SK-N-SH treated with all-trans-retinoic acid at 6 μM for 48 hours (cell line): ENCODE measurements at regions not wholly inside any gene's neighbourhood (a gene's known extent, or its start where the extent isn't known, plus 50 kb on each side); places are given as distances from the start of the nearest gene placed in this dataset.

ENCODE experiments used
- ARNTL ChIP-seq: fragments of 450-650 bp; formaldehyde crosslinking; IDR thresholded peaks from 2 replicates; pipeline ENCODE4 v1.5.0; 2020; ENCODE audit warnings: low read depth, mild to moderate bottlenecking, moderate library complexity, borderline replicate concordance
- CREB5 ChIP-seq: fragments of 250-450 bp; sonication (Bioruptor Pico); IDR thresholded peaks from 2 replicates; pipeline ENCODE4 v1.5.1; 2020; ENCODE audit warnings: low read depth, mild to moderate bottlenecking, moderate library complexity
- CSDC2 ChIP-seq: fragments of 250-450 bp; sonication (Bioruptor Pico); IDR thresholded peaks from 2 replicates; pipeline ENCODE4 v1.5.0; 2020; ENCODE audit warnings: mild to moderate bottlenecking, moderate library complexity
- ESRRG ChIP-seq: fragments of 250-450 bp; sonication (Bioruptor Pico); IDR thresholded peaks from 2 replicates; pipeline ENCODE4 v1.6.1; 2021; ENCODE audit warnings: mild to moderate bottlenecking
- GLIS3 ChIP-seq: fragments of 250-450 bp; sonication (Bioruptor Pico); IDR thresholded peaks from 2 replicates; pipeline ENCODE4 v1.5.0; 2020; ENCODE audit warnings: mild to moderate bottlenecking, moderate library complexity
- PATZ1 ChIP-seq: fragments of 250-450 bp; sonication (Bioruptor Pico); IDR thresholded peaks from 2 replicates; pipeline ENCODE4 v1.8.0; 2020; ENCODE audit warnings: mild to moderate bottlenecking, moderate library complexity, borderline replicate concordance
- RARB ChIP-seq: fragments of 250-450 bp; sonication (Bioruptor Pico); IDR thresholded peaks from 2 replicates; pipeline ENCODE4 v1.8.0; 2021; ENCODE audit warnings: mild to moderate bottlenecking, moderate library complexity
- SNAI2 ChIP-seq: fragments of 250-450 bp; sonication (Bioruptor Pico); IDR thresholded peaks from 2 replicates; pipeline ENCODE4 v1.5.0; 2020; ENCODE audit warnings: mild to moderate bottlenecking, moderate library complexity
- TCF4 ChIP-seq: fragments of 250-450 bp; sonication (Bioruptor Pico); IDR thresholded peaks from 2 replicates; pipeline ENCODE4 v1.8.0; 2021; ENCODE audit warnings: mild to moderate bottlenecking, moderate library complexity, borderline replicate concordance
- TSHZ2 ChIP-seq: fragments of 250-450 bp; sonication (Bioruptor Pico); IDR thresholded peaks from 2 replicates; pipeline ENCODE4 v1.5.0; 2020; ENCODE audit warnings: mild to moderate bottlenecking, moderate library complexity
- ZFP3 ChIP-seq: fragments of 250-450 bp; sonication (Bioruptor Pico); IDR thresholded peaks from 2 replicates; pipeline ENCODE4 v1.5.0; 2020; ENCODE audit warnings: mild to moderate bottlenecking, moderate library complexity
- ZFP30 ChIP-seq: fragments of 450-650 bp; formaldehyde crosslinking; IDR thresholded peaks from 2 replicates; pipeline ENCODE4 v1.5.0; 2022; ENCODE audit warnings: mild to moderate bottlenecking, moderate library complexity

- TF ChIP-seq PATZ1 (CRISPR knock-in tag) (no peak), ZFP30 (CRISPR knock-in tag) (no peak), RARB (no peak), TCF4 (CRISPR knock-in tag) (no peak), ZFP3 (CRISPR knock-in tag) (no peak), CSDC2 (no peak), CREB5 (CRISPR knock-in tag) (no peak), GLIS3 (no peak), ESRRG (CRISPR knock-in tag) (no peak), SNAI2 (no peak), TSHZ2 (CRISPR knock-in tag) (no peak), ARNTL (CRISPR knock-in tag) (no peak)
Measured at GRCh38 chr5:57937025-57937424, 454.4 kb upstream of the ACTBL2 start.
